GM12878 (cell line): ENCODE measurements at regions not wholly inside any gene's neighbourhood (a gene's known extent, or its start where the extent isn't known, plus 50 kb on each side); places are given as distances from the start of the nearest gene placed in this dataset.

ENCODE experiments used
- CREB1 ChIP-seq: IDR thresholded peaks from 2 replicates; pipeline ENCODE4 v1.6.1; 2012; ENCODE audit warnings: low read depth, mild to moderate bottlenecking, inconsistent platforms
- CREM ChIP-seq: IDR thresholded peaks from 2 replicates; pipeline ENCODE4 v1.6.1; 2014; ENCODE audit warnings: antibody characterized with exemption, low read depth
- E2F8 ChIP-seq: fragments of 450-650 bp; IDR thresholded peaks from 2 replicates; pipeline ENCODE4 v1.6.1; 2018; ENCODE audit warnings: mild to moderate bottlenecking, low read depth, moderate library complexity; ENCODE audit not compliant: partially characterized antibody
- EP300 ChIP-seq, 2 experiments: fragments of 150-350 bp in 1 of 2; IDR thresholded peaks; 2 replicates each; pipeline ENCODE4 v1.6.1; 2011 to 2012; ENCODE audit warnings: low read depth in 2 of 2, low read length in 2 of 2, borderline replicate concordance in 1 of 2, improper control_type of control experiment in 1 of 2, inconsistent platforms in 1 of 2; ENCODE audit not compliant: control insufficient read depth in 1 of 2
- PAX8 ChIP-seq: fragments of 450-650 bp; IDR thresholded peaks from 2 replicates; pipeline ENCODE4 v1.6.1; 2017; ENCODE audit warnings: mild to moderate bottlenecking, moderate library complexity
- POLR2AphosphoS5 ChIP-seq: IDR thresholded peaks from 2 replicates; pipeline ENCODE4 v1.6.1; 2011; ENCODE audit warnings: mild to moderate bottlenecking, low read length, inconsistent platforms
- SIN3A ChIP-seq: IDR thresholded peaks from 2 replicates; pipeline ENCODE4 v1.6.1; 2012; ENCODE audit warnings: low read depth, low read length, improper control_type of control experiment
- SMAD1 ChIP-seq: fragments of 450-650 bp; IDR thresholded peaks from 2 replicates; pipeline ENCODE4 v1.6.1; 2018; ENCODE audit warnings: mild to moderate bottlenecking, low read depth; ENCODE audit not compliant: partially characterized antibody
- TAF1 ChIP-seq: IDR thresholded peaks from 2 replicates; pipeline ENCODE4 v1.6.1; 2011; ENCODE audit warnings: mild to moderate bottlenecking, low read depth, low read length, borderline replicate concordance
- TCF7 ChIP-seq: IDR thresholded peaks from 2 replicates; pipeline ENCODE4 v1.6.1; 2014; ENCODE audit warnings: antibody characterized with exemption, borderline replicate concordance
- ZZZ3 ChIP-seq: IDR thresholded peaks from 2 replicates; pipeline ENCODE4 v1.6.1; 2011; ENCODE audit warnings: low read depth; ENCODE audit not compliant: control insufficient read depth, insufficient read length
- TF ChIP-seq, protein P1 (sequence below): IDR thresholded peaks from 2 replicates; pipeline ENCODE4 v1.6.1; 2012; ENCODE audit warnings: low read depth, low read length, improper control_type of control experiment
- TF ChIP-seq, protein P2 (sequence below), 3 experiments: IDR thresholded peaks in 2 of 3; conservative IDR thresholded peaks in 1 of 3; 2 replicates each; pipeline ENCODE4 v1.5.1; 2011; ENCODE audit warnings: low read depth in 3 of 3, low read length in 3 of 3, mild to moderate bottlenecking in 3 of 3, control low read depth in 2 of 3, moderate library complexity in 2 of 3, inconsistent platforms in 1 of 3, mixed read lengths in 1 of 3; ENCODE audit not compliant: control insufficient read depth in 2 of 3, insufficient read depth in 1 of 3; ENCODE audit errors: extremely low read depth in 1 of 3
- TF ChIP-seq, protein P3 (sequence below): fragments of 450-650 bp; IDR thresholded peaks from 2 replicates; pipeline ENCODE4 v1.6.1; 2017; ENCODE audit warnings: mild to moderate bottlenecking

- TF ChIP-seq, protein P1, sequence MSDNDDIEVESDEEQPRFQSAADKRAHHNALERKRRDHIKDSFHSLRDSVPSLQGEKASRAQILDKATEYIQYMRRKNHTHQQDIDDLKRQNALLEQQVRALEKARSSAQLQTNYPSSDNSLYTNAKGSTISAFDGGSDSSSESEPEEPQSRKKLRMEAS = no peak
- TF ChIP-seq EP300 (IDR thresholded peaks at IDR 0.05; ENCODE audit: borderline replicate concordance in 1 of 2, control insufficient read depth in 1 of 2, low read depth in 2 of 2, low read length in 2 of 2) = no peak
- TF ChIP-seq, protein P2, sequence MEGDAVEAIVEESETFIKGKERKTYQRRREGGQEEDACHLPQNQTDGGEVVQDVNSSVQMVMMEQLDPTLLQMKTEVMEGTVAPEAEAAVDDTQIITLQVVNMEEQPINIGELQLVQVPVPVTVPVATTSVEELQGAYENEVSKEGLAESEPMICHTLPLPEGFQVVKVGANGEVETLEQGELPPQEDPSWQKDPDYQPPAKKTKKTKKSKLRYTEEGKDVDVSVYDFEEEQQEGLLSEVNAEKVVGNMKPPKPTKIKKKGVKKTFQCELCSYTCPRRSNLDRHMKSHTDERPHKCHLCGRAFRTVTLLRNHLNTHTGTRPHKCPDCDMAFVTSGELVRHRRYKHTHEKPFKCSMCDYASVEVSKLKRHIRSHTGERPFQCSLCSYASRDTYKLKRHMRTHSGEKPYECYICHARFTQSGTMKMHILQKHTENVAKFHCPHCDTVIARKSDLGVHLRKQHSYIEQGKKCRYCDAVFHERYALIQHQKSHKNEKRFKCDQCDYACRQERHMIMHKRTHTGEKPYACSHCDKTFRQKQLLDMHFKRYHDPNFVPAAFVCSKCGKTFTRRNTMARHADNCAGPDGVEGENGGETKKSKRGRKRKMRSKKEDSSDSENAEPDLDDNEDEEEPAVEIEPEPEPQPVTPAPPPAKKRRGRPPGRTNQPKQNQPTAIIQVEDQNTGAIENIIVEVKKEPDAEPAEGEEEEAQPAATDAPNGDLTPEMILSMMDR (IDR thresholded peaks at IDR 0.05 in 2 of 3, conservative IDR thresholded peaks at IDR 0.05 in 1 of 3; ENCODE audit: control insufficient read depth in 2 of 3, extremely low read depth in 1 of 3, insufficient read depth in 1 of 3, low read depth in 3 of 3, low read length in 3 of 3) = no peak
- TF ChIP-seq ZZZ3 = no peak
- TF ChIP-seq, protein P3, sequence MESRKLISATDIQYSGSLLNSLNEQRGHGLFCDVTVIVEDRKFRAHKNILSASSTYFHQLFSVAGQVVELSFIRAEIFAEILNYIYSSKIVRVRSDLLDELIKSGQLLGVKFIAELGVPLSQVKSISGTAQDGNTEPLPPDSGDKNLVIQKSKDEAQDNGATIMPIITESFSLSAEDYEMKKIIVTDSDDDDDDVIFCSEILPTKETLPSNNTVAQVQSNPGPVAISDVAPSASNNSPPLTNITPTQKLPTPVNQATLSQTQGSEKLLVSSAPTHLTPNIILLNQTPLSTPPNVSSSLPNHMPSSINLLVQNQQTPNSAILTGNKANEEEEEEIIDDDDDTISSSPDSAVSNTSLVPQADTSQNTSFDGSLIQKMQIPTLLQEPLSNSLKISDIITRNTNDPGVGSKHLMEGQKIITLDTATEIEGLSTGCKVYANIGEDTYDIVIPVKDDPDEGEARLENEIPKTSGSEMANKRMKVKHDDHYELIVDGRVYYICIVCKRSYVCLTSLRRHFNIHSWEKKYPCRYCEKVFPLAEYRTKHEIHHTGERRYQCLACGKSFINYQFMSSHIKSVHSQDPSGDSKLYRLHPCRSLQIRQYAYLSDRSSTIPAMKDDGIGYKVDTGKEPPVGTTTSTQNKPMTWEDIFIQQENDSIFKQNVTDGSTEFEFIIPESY = no peak
- TF ChIP-seq SIN3A = no peak
- no peak for TF ChIP-seq E2F8
- no peak for TF ChIP-seq CREM
- no peak for TF ChIP-seq POLR2AphosphoS5
- TF ChIP-seq TCF7 = no peak
- TF ChIP-seq SMAD1 = no peak
- no peak for TF ChIP-seq PAX8
- no peak for TF ChIP-seq CREB1
- TF ChIP-seq TAF1 = no peak
Measured at GRCh38 chr11:45560913-45561281, 104.5 kb downstream of the CHST1 start.
